T follicular helper cell (primary cell): ENCODE measurements at regions not wholly inside any gene's neighbourhood (a gene's known extent, or its start where the extent isn't known, plus 50 kb on each side); places are given as distances from the start of the nearest gene placed in this dataset.
"Not testable (repeated sequence)": the region's sequence is repeated elsewhere in the genome, so short reads cannot be mapped to it uniquely, and the experiment has no call there.

Experiments
- DNase-seq: peaks from one replicate; pipeline ENCODE4 v3.0.0-alpha.2; 2020; ENCODE audit warnings: low read depth

- no peak for DNase-seq
Observed at GRCh38 chr5:158519433-158520021, 580.2 kb downstream of the EBF1 start.

- DNase-seq = no peak
Observed at GRCh38 chr5:158516521-158516920, 583.2 kb downstream of the EBF1 start.

- DNase-seq = no peak
Observed at GRCh38 chr5:158514986-158515359, 584.7 kb downstream of the EBF1 start.

GRCh38 chr5:158514319-158514985 is 585.3 kb downstream of the EBF1 start:
- no peak for DNase-seq

- no peak for DNase-seq
Observed at GRCh38 chr5:158513490-158514318, 586.0 kb downstream of the EBF1 start.

- DNase-seq = no peak
Observed at GRCh38 chr5:158511454-158511853, 588.3 kb downstream of the EBF1 start.

GRCh38 chr5:158510479-158510878 is 589.2 kb downstream of the EBF1 start:
- no peak for DNase-seq

- no peak for DNase-seq
Observed at GRCh38 chr5:158506648-158507047, 593.1 kb downstream of the EBF1 start.

- no peak for DNase-seq
Observed at GRCh38 chr5:158502686-158503085, 597.0 kb downstream of the EBF1 start.

- no peak for DNase-seq
Observed at GRCh38 chr5:158499892-158500418, 599.8 kb downstream of the EBF1 start.

GRCh38 chr5:158499075-158499891 is 600.4 kb downstream of the EBF1 start:
- no peak for DNase-seq

GRCh38 chr5:158496624-158497023 is 603.1 kb downstream of the EBF1 start:
- DNase-seq = no peak

GRCh38 chr5:158494541-158494940 is 605.2 kb downstream of the EBF1 start:
- DNase-seq = no peak

- not testable (repeated sequence) for DNase-seq
Observed at GRCh38 chr5:158494044-158494443, 605.7 kb downstream of the EBF1 start.

GRCh38 chr5:158492841-158493242 is 606.9 kb downstream of the EBF1 start:
- no peak for DNase-seq

- DNase-seq = no peak
Observed at GRCh38 chr5:158492136-158492535, 607.6 kb downstream of the EBF1 start.

- no peak for DNase-seq
Observed at GRCh38 chr5:158487664-158488063, 612.1 kb downstream of the EBF1 start.

- no peak for DNase-seq
Observed at GRCh38 chr5:158487156-158487555, 612.6 kb downstream of the EBF1 start.

- DNase-seq = no peak
Observed at GRCh38 chr5:158486566-158486965, 613.1 kb downstream of the EBF1 start.

- DNase-seq = no peak
Observed at GRCh38 chr5:158485604-158486081, 614.1 kb downstream of the EBF1 start.

- DNase-seq = no peak
Observed at GRCh38 chr5:158485047-158485446, 614.7 kb downstream of the EBF1 start.

- no peak for DNase-seq
Observed at GRCh38 chr5:158484150-158484549, 615.6 kb downstream of the EBF1 start.
